Choroid plexus epithelial cell (primary cell): ENCODE measurements at regions not wholly inside any gene's neighbourhood (a gene's known extent, or its start where the extent isn't known, plus 50 kb on each side); places are given as distances from the start of the nearest gene placed in this dataset.

Source experiments
- DNase-seq: peaks from one replicate; pipeline ENCODE4 v3.0.0-alpha.2; 2010; ENCODE audit warnings: low read depth
- H3K4me3 ChIP-seq: 2 replicates; pipeline ENCODE4 v1.5.1; 2011; ENCODE audit warnings: low read depth, mild to moderate bottlenecking, control low read depth, low read length, moderate library complexity
- CTCF ChIP-seq: conservative IDR thresholded peaks from 2 replicates; pipeline ENCODE4 v1.5.1; 2011; ENCODE audit warnings: low read depth, mild to moderate bottlenecking, control low read depth, inconsistent platforms, low read length, moderate library complexity

GRCh38 chr20:40604416-40604815 is 84.6 kb downstream of the MAFB start:
- TF ChIP-seq CTCF = no peak
- no peak overlapping the region for H3K4me3 ChIP-seq
- no peak for DNase-seq

DNA sequence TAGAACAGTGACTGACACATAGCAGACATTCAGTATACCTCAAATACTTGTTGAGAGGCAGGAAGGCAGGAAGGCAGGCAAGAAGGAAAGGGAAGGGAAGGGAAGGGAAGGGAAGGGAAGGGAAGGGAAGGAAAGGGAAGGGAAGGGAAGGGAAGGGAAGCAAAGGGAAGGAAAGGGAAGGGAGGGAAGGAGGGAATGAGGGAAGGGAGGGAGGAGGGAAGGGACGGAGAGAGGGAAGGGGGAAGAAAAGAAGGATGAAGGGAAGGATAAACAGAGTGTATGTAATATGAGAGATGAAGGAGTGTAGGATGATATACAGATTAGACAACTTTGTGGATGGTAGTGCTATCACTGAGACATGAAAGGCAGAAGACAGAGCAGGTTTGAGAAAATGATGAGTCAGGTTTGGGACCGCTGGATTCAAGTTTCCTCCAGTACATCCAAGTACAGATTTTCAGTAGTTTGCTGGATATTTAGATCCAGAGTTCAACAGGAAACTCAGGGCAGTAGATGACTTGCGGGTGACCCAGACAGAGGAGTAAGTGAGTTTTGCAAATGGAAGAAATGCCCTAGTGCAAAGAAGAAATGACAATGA is 85.9 kb downstream of the MAFB start:
- TF ChIP-seq CTCF = no peak

GRCh38 chr20:40602381-40602780 is 86.7 kb downstream of the MAFB start:
- DNase-seq = no peak
- TF ChIP-seq CTCF = no peak

More for the DNA sequence above, 85.9 kb downstream of the MAFB start:
- DNase-seq = no peak
- H3K4me3 ChIP-seq = no peak overlapping the region

DNA sequence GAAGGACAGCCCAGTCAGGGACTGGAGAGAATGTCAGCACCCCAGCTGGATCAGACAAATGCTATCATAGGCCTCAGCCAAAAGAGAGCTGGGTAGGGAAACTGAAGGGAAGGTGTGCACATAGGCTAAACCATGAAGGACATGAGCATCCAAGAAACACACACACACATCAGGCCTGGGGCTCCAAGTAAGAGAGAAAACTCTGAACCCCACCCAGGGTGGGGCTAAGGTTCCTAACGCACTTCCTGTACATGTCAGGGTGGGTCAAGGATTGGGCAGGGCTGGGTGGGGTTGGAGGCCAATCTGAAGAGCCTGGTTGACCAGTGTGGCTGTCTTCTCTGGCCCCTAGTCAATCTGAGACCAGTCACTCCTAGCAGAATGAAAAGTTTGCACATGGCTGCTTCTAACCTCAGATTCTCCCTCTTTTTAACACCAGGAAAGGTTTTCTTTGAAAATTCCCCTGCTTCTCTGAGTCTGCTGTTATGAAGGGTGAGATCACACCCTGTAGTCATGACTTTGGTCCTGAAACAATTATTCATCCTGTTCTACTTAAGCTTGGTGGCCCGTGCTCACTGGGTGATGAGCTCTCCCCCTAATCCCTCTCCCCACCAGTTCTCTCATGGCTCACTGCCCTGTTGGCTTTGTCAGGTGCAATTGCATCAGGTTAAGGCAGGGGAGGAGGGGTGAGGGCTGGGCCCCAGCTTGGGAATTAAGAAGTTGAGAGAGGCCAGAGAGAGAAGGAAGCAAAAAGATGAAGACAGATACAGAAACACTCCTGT is 88.4 kb downstream of the MAFB start:
- TF ChIP-seq CTCF = no peak
- H3K4me3 ChIP-seq = no peak overlapping the region
- no peak for DNase-seq

More at GRCh38 chr20:40602381-40602780, 86.7 kb downstream of the MAFB start:
- no peak overlapping the region for H3K4me3 ChIP-seq

DNA sequence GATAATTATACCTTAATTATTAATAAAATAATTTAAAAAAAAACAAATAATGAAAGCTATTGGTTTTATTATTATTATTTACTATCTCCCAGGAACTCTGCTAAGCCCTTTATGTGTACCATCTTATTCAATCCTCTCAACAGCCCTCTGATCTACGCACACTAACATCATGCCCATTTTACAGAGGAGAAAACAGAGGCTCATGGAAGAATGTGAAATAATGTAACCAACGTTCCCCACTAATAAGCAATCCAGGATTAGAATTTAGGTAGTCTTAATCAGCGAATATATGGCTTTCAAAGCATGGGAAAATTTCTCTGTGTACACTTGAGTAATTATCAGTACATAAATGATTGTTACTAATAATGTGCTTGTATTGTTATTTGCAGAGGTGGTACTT is 89.0 kb downstream of the MAFB start:
- TF ChIP-seq CTCF = no peak
- no peak for DNase-seq
- H3K4me3 ChIP-seq = no peak overlapping the region

DNA sequence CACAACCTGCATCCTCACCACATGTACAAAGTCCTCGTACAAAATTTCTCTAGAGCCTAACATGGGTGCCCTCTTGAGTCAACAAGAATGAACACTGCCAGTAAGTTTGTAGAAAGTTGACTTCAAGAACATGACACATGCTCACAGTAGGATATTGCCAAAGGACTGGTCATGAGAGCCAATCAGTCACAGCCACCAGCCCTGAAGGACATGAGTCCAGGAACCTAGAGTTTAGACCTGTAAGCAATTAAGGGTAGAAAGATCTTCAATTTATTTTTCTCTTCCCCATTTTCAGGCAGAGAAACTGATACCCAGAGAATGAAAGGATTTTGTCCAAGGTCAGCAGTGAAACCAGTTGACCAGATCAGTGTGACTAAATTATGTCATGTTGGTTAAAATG is 96.1 kb downstream of the MAFB start:
- TF ChIP-seq CTCF = no peak

DNA sequence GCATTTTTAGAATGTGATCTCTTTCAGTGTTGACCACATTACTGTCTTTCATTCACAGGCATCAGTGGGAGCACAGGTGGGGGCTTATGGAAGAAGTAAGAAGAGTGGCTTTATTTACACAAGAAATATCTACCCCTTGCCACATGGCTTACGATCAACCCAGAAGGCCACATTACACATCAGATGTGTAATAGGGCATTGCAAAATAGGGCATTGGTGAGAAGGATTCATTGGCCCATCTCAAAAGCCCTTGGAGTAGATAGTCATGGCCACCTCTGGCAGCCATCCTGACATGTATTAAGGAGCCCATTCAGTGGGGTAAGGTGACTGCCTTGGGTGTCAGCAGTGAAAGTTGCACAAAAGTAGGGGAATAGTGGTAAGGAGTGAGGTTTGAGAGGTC is 97.5 kb downstream of the MAFB start:
- no peak for DNase-seq
- no peak for TF ChIP-seq CTCF
- no peak overlapping the region for H3K4me3 ChIP-seq

More for the DNA sequence above, 96.1 kb downstream of the MAFB start:
- H3K4me3 ChIP-seq = no peak overlapping the region
- DNase-seq = no peak
